ENCODE measurements at regions not wholly inside any gene's neighbourhood (a gene's known extent, or its start where the extent isn't known, plus 50 kb on each side); places are given as distances from the start of the nearest gene placed in this dataset.

DNA sequence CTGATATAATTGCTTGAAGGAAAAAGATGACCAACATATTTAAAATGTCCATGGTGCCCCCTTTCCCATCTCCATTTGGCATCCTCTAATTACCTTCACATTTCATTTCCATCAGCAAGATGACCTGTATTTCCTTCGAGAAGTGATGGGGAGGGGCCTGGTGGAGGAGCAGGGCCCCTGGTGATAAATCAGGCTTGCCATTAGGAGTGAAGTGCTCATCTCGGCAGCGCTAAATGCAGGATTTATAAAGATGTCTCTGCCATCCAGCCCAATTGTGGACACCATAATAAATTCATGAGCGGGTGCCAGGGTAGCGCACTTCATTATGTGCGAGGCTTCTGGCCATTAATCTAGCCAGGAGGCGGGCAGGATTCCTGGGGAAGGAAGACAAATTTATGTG is 101.5 kb upstream of the IRX6 start:
- DNase-seq (ENCODE audit: low read depth): no peak

GRCh38 chr16:55225972-55226542 is 97.9 kb upstream of the IRX6 start:
- no peak for DNase-seq (ENCODE audit: low read depth)

DNA sequence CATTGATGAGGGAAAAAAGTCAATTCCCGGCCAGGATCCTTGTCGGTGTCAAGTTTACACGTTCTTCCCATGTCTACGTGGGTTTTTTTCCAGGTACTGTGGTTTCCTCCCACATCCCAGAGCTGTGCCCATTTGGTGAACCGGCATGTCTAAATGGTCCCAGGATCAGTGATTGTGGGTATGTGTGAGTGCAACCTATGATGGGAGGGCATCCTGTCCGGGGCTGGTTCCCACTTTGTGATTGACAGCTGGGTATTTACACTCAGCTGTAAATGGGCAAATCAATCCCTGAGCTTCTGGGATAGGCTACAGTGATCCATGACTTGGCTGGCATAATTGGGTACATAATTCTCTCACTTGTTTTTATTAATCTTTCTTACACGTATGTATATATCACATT is 91.2 kb upstream of the IRX6 start:
- no peak for DNase-seq (ENCODE audit: low read depth)

GRCh38 chr16:55233464-55233863 is 90.5 kb upstream of the IRX6 start:
- no peak for DNase-seq (ENCODE audit: low read depth)

DNA sequence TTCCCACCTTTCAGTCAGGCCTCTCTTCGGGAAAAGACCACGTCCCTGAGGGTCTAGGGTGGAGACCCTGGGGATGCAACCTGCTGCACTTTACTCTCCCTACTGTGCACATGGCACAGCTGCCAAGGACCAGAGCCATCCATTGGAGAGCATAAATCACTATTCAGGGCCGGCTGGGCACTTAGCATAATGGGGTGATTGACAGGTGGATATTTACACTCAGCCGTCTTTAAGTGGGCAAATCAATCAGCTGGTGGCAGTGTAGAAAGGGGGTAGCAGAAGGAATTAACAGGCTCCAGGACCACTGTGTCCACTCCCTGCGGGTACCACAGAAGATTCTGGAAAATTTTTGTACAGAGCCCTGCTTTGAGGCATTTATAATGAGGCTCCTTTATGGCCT is 87.3 kb upstream of the IRX6 start:
- DNase-seq (ENCODE audit: low read depth): no peak

- no peak for DNase-seq (ENCODE audit: low read depth)
Observed at GRCh38 chr16:55239723-55240122, 84.3 kb upstream of the IRX6 start.

DNA sequence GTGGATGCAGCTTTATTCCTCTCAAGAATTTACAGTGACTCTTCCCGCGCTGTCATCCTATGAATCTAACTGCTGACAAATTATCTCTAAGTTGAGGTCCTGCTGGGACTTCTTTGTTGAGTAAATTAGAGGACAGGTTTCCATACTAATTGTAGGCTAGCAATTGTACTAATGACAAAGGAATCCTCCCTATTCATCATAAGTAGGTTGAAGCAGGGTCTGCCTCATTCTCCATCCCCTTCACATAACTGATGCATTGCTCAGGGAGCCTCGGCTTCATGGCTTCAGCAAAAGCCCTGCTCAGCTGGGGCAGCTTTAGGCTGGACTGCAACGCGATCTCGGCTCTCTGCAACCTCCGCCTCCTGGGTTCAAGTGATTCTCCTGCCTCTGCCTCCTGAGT is 83.1 kb upstream of the IRX6 start:
- DNase-seq (ENCODE audit: low read depth): no peak

GRCh38 chr16:55242667-55243066 is 81.3 kb upstream of the IRX6 start:
- no peak for DNase-seq (ENCODE audit: low read depth)

- no peak for DNase-seq (ENCODE audit: low read depth)
Observed at GRCh38 chr16:55248058-55248457, 75.9 kb upstream of the IRX6 start.

GRCh38 chr16:55248494-55248893 is 75.5 kb upstream of the IRX6 start:
- no peak for DNase-seq (ENCODE audit: low read depth)

- DNase-seq (ENCODE audit: low read depth): no peak
Observed at GRCh38 chr16:55249361-55249760, 74.6 kb upstream of the IRX6 start.

DNA sequence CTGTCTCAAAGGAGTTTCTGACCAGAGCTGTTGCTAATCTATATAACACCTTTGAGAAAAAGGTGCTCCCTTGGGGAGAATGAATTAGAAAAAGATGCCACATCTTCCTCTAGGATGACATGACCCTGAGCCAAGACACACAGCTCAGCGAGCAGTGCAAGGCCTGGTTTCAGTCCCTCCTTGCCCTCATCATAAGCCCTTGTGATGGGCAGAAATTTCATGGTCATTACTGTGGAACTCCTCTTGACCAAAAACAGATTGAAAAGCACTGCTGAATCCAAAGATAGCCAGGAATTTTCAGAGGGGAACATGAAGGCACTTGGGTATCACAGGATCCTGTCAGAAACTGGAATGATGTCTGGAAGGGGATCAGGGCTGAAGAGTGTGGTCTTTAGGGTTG is 74.1 kb upstream of the IRX6 start:
- no peak for DNase-seq (ENCODE audit: low read depth)

DNA sequence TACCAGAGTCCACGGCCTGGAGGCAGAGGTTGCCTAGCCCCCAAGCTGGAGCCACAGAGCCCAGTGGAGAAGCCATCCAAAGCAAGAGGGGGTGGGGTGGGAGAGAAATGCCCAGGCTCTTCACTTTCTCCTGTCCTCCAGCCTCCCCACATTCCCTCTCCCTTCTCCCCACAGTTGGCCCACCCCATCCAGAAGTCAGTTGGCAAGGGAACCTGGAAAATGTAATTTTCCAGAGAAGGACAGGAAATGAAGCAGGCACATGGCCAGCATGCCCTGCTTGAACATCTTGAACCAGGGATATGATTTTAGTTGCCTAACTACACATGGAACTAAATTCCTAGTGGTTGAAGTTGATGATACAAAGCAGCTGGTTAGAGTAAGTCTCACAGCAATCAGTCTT is 73.3 kb upstream of the IRX6 start:
- no peak for DNase-seq (ENCODE audit: low read depth)

- DNase-seq (ENCODE audit: low read depth): no peak
Observed at GRCh38 chr16:55251151-55251550, 72.9 kb upstream of the IRX6 start.

GRCh38 chr16:55252577-55252976 is 71.4 kb upstream of the IRX6 start:
- DNase-seq (ENCODE audit: low read depth): no peak

- DNase-seq (ENCODE audit: low read depth): no peak
Observed at GRCh38 chr16:55253987-55254386, 70.0 kb upstream of the IRX6 start.

- DNase-seq (ENCODE audit: low read depth): no peak
Observed at GRCh38 chr16:55255733-55256282, 68.2 kb upstream of the IRX6 start.

DNA sequence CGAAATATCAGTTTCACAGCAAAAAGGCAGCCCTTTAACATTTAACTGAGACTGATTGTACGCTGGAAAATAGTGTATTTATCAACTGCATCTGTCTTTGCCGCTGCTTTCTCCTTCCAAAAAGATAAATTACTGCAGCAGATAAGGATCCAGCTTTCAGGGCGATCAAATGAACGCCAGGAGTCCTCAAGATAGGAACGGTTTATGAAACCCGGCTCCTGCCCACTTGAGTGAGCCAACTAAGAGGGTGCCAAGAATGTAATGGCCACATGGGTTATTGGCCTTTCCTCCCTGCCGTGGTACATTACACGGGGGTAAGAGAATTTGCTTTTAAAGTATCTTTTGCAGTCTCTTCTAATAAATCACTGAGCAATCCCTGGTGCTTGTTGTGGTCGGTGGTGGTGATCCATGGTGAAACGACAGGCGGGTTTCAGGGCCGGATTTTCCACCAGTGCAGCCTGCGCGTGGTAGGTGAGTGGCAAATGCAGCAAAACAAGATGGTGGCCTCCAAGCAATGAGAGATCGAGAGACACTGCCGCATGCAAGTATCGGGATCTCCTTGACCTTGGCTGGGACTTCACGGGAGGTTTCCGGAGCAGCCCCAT is 67.5 kb upstream of the IRX6 start:
- DNase-seq (ENCODE audit: low read depth): no peak

DNA sequence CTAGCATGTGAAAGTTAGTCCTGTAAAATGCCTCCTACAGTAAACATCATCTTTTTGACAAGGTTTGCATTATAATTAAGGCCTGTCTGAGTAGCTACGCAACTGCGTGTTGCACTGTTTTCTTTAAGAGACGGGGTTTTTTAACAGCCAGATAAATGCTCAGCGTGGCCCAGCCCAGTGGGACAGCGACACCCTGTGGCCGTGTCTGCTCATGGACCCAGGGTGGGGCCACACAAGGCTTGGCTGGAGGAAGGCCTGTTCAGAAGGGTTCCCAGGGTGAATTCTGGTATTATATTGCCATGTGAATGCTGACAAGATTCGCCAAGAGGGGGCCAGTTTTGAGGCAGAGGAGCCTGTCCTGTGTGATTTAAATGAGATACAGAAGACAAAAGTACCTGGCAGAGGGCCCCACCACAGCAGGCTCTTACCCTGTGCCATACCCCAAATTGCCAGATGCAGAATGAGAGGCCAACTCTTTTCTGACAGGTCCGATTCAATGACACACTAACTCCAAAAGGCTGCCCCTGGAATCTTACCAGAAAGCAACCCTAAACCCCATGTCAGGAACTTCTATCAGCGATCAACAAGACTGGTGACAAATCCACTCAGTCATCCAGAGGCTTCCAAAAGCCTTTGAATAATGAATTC is 65.9 kb upstream of the IRX6 start:
- DNase-seq (ENCODE audit: low read depth): peak; percentile 6

- no peak for DNase-seq (ENCODE audit: low read depth)
Observed at GRCh38 chr16:55261301-55261700, 62.7 kb upstream of the IRX6 start.

- DNase-seq (ENCODE audit: low read depth): no peak
Observed at GRCh38 chr16:55263271-55264250, 60.4 kb upstream of the IRX6 start.

- no peak for DNase-seq (ENCODE audit: low read depth)
Observed at GRCh38 chr16:55264949-55265348, 59.1 kb upstream of the IRX6 start.
